HG03354 (cell line): ENCODE measurements at regions not wholly inside any gene's neighbourhood (a gene's known extent, or its start where the extent isn't known, plus 50 kb on each side); places are given as distances from the start of the nearest gene placed in this dataset.

Experiments
- ATAC-seq: cut with Tn5 transposase; IDR thresholded peaks from one replicate; pipeline ENCODE4 v1.9.1; 2021; ENCODE audit warnings: mild to moderate bottlenecking; ENCODE audit not compliant: unreplicated experiment, poor library complexity, severe bottlenecking

DNA sequence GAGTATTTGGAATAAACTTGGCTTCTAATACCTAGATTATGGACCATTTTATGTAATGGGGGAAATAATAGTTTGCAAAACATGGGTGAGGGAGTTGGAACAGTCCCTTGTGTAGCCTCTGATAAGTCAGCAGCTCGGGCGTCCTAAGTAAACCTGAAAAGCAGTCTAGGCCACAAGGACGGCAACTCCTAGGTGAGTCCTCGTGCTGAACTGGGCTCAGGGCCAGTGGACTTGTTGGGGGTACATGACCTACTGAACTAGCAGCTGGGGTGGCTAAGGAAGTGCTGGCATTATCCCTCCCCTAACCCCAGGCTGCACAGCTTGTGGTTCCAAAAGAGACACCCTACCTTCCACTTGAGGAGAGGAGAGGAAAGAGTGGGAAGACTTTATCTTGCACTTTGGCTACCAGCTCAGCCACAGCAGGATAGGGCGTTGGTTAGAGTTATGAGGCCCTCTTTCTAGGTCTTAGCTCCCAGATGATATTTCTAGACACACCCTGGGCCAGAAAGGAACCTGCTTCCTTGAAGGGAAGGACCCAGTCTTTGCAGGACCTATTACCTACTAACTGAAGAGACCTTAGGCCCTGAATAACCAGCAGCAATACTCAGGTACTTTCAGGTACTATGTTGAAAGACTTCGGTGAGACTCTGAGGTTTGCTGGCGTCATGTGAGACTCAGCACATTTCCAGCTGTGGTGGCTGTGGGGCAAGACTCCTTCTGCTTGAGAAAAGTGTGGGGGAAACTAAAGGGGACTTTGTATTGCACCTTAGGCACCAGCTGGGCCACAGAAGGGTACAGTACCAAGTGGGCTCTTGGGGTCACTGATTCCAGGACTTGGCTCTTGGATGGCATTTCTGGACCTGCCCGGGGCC lies 71.0 kb downstream of the AQP4 start:
- ATAC-seq: no peak

- ATAC-seq: no peak
Measured at GRCh38 chr18:26792661-26793060, 72.8 kb downstream of the AQP4 start.

DNA sequence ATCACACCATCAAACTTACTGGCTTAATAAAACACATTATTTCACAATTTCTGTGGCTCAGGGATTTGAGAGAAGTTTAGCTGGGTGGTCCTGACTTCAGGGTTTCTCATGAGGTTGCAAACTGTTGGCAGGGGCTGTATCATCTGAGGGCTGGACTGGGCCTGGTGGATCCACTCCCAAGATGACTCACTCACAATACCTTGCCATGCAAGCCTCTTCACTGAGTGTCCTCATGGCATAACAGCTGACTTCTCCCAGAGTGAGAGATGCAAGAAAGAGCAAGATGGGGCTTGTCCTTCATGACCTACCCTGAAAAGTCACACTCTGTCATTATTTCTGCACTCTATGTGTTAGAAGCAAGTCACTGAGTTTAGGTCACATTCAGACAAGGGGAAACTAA lies 73.8 kb downstream of the AQP4 start:
- ATAC-seq: no peak

- no peak for ATAC-seq
Measured at GRCh38 chr18:26784599-26784998, 80.9 kb downstream of the AQP4 start.

DNA sequence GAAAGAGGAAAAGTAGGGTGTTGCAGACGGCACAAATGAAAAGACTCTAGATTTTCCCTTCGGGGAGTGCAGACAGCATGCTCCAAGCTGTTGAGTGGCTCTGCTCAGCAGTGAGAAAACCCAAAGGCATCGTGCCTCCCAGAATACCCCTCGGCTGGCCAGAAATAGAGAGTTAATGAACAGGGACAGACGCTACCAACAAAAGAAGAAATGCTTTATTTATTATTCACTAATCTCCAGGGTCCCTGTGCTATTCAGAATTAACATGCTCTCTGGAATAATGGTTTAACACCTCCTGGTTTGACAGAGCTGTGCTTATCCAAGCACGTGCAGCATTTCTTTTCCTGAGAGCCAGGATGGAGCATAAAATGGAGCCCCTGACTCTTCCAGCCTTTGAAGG lies 82.3 kb downstream of the AQP4 start:
- no peak for ATAC-seq

DNA sequence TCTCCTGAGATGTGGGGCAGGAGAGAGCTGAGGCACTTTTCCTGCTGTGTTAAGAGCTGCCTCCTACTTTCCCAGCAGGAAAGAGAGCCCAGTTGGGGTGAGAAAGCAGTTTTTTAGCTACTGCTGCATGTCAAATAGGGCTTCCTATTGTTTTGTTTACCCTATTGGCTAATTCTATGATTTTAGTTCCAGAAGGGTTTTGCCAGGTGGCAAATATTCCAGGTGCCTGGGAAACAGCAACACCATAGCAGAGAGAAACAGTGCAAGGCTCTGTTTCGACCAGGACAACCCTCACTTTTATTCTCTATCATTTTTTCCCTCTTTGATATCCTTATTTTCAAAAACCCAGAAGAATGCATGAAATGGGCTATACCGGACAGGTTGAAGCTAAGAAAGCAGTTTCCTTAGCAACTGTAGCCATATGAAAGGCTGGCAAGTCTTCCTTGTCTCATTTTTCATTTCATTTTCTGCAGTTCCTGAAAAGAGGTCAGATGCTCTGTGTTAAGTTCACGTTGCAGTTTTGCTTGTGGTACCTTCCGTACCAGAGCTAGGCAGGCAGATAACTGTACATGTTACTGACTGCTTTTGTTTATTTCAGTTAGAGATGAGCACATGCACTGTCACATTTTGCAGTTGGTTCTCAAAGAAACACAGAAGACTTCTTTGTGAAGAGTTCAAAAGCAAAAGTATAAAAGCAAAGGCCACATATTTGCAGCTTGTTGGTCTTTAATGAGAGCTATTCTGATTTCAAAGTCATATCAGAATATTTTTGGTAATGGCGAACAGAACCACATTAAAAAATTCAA lies 84.8 kb downstream of the AQP4 start:
- ATAC-seq: no peak

DNA sequence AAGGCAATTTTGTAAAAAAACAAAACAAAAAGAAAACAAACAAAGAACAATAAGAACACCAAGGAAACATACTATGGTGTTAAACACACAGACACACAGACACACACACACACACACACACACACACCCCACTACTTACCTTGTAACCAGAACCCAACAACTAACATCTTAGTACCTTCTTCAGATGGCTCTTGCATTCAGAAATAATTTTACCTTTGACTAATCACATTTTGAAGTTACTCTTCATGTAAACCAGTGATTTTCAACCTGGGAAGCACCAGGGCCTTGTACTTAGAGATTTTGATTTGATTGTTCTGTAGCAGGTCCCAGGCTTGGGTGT lies 87.5 kb downstream of the AQP4 start:
- ATAC-seq: no peak

DNA sequence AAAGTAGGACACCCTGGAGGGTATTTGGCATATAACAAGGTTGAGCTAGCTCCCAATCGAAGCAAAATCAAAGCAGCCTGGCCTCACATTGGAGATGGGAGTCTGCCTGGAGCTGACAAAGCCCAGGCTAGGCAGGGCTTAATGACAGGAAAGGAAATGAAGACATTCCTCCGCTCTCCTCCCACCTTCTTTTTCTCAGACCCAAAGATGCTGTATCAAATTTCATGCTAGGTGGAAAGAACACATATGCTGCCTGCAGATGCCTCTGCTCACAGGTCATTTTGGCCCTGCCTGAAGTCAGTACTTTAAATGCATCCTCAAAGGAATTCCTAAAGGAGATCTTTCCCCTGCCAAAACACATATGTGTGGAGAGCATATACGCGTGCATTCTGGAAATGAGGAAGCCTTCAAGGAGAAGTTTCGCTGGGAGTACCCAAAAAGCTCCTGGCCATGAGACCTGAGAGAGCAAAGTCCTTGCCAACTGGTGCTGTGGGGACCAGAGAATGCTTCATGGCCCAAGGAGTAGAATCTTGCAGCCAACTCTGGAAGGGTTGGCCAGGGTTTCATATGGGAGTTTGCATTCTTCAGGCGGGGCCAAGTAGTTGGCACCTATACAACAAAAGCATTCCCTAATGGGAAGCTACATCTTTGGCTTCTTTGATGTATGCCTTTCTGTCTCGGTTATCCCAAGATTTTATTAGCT lies 88.0 kb downstream of the AQP4 start:
- ATAC-seq: no peak

DNA sequence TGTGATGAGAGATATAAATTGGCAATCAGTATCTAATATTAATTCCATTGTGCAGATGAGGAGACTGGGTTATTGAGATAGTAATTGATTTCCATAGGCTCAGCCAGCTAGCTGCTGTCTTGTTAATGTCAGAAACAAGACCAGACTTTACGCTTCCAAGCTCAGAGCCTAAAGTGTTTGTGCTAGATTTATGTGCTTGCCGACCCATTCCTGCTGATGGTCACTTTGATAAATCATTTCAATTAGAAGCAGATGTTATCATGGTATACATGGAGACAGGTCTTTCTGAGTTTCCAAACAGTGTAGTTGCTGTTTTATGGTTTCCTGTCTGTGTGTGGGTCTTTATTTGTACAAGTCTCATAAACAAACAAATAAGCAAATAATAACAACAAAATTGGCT lies 92.8 kb downstream of the AQP4 start:
- ATAC-seq: no peak

DNA sequence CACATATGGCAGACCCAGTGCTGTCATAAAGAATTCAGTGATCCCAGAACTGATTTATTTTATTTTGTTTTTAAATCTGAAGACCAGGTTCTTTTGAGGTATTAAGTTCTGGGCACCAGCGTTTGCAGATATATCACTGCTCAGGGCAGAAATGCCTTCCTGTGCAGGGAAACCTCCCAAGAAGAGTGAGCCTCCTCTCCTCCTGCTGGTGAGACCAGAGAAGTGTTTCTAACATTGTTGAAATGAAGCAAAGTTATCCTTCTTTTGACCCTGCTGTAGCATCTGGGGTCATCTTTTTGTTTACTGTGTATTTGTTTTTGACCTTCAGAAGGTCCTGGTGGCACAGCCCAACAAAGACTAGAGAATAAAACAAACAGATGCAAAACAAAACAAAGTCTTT lies 94.0 kb downstream of the AQP4 start:
- ATAC-seq: no peak

- no peak for ATAC-seq
Measured at GRCh38 chr18:26768385-26768784, 97.1 kb downstream of the AQP4 start.

GRCh38 chr18:26765498-26765897 lies 100.0 kb downstream of the AQP4 start:
- ATAC-seq: no peak

DNA sequence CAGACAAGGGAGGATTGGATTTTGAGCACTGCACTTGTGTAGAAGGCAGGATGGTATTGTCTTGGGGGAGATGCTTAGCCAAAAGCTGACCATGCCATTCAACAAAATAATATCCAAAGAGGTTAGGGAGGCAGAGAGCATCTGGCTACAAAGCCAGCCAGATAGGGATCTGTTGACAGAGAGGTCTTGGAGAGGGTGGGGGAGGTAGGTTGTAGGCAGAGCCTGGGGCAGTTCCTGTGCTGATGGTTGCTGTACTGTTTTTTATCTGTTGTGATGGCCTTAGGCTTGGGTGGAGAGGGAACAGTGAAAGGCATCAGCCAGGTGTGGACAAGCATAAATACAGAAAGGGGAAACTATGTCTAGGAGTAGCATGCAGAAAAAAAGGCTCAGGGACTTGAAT lies 100.9 kb downstream of the AQP4 start:
- ATAC-seq: no peak

- ATAC-seq: no peak
Measured at GRCh38 chr18:26764177-26764576, 101.3 kb downstream of the AQP4 start.

DNA sequence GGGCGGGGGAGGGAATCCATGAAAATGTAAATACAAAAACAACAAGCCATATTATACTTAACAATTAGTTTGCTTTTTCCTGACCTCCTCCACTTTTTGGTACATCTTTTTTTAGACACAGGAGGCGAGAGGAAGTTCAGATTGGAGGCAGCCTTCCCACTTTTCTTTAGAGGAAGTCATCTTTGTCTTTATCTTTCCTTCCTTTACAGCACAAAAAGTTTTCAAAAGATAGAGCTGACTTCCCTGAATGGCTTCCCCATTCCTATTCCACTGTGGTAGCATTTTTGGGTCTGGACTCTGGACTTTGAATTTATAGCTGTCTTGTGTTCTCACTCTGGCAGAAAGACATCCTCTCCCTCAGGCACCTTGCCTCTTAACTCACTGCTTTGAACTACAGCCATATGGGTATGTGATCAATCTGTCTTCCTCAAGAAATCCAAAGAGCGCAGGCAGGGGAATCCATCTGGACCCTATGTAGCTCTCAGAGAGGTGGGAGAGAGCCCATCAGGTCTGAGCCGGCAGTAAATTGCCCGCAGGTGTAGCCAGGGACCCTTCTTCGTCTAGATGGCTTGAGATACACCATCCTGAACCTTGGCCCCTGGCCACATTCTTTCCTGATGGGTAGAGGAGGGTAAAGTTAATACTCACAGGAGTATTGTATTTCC lies 101.9 kb downstream of the AQP4 start:
- no peak for ATAC-seq

GRCh38 chr18:26757263-26758019 lies 108.1 kb downstream of the AQP4 start:
- ATAC-seq: no peak

DNA sequence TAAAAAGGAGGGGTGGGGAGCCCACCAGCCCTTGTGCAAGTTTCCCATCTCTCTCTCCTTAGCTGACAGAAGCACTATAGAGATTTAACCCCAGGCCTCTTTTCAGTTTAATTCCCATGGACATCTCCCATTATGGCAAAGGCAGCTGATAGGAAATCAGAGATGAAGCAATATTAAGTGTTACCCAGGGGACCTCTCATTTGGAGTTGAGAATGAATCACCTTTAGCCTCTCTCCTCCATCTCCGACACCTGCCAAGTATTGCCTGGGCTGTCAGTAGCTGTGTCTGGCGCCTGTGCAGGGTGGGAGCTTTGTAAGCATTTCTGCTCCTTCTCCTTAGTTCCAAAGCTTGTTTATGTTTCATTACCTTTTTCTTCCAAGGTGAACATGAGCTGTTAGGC lies 109.0 kb downstream of the AQP4 start:
- ATAC-seq: no peak

DNA sequence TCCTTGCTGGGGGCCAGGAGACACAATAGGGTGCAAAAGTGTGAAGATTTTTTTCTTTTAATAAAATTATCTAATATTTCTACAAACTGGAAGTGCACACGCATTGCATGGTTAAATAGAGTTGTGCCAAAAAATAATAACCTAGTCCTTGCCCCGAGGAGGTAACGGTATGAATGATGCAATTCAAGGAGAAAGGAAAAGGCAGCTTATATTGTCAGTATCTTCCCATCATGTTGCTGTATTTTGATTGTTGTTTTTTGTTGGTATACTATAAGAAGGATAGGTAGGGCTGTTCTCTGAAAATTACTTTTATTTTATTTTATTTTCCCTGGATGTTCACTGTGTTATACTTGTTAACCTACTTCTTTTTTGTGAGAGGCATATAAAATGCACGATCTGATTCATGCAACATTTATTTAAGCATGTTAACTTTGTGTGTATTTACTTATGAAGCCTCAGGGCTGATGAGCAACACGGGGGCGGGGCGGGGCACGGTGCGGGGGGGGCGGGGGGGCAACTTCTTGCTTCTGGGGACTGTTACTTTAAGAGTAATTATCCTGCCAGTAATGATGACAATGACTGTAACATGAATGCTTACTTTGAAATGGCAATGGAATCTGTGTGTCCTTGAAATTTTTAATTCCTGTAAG lies 118.6 kb downstream of the AQP4 start:
- no peak for ATAC-seq

DNA sequence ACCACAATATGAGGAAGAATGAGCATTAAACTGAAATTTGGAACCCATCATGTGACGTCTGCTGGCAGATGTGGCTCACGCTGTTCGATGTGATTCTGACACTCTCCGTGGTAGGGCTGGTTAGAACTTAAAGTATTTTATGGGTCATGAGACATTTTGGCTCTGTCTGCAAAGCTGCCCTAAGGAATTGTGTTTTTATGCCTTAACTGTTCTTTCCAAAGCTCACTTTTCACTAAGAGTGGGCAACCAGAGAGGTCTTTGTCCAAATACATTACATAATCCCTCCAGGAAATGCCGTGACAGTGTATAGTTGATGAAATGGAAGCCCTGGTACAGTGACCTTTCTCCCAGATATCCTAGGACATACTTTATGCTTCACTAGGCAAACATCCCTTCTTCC lies 119.1 kb downstream of the AQP4 start:
- no peak for ATAC-seq
